Sigmoid colon (tissue), 6 donors: ENCODE measurements at regions not wholly inside any gene's neighbourhood (a gene's known extent, or its start where the extent isn't known, plus 50 kb on each side); places are given as distances from the start of the nearest gene placed in this dataset.
A peak's percentile ranks its signal among the peaks of the same experiment; 100 is the strongest.
"Not testable (repeated sequence)": the region's sequence is repeated elsewhere in the genome, so short reads cannot be mapped to it uniquely, and the experiment has no call there.

Source experiments
- DNase-seq: peaks from one replicate; pipeline ENCODE4 v3.0.0-alpha.2; 2019
- H3K27ac ChIP-seq, 4 donors: fragments of 200-600 bp; sonication (generic); one replicate each; pipeline ENCODE4 v1.5.1; 2016 to 2019; ENCODE audit warnings: mild to moderate bottlenecking in 1 of 4
- H3K27me3 ChIP-seq, 3 donors: fragments of 200-600 bp; sonication (generic); one replicate each; pipeline ENCODE4 v1.5.1; 2019; ENCODE audit warnings: mild to moderate bottlenecking in 1 of 3
- H3K36me3 ChIP-seq, 4 donors: fragments of 200-600 bp; sonication (generic); one replicate each; pipeline ENCODE4 v1.5.1; 2016 to 2019
- H3K4me1 ChIP-seq, 4 donors: fragments of 200-600 bp; sonication (generic); one replicate each; pipeline ENCODE4 v1.5.1; 2017 to 2019
- H3K4me3 ChIP-seq, 4 donors: fragments of 200-600 bp; sonication (generic); one replicate each; pipeline ENCODE4 v1.5.1; 2017 to 2019; ENCODE audit warnings: mild to moderate bottlenecking in 2 of 4, moderate library complexity in 1 of 4
- H3K9me3 ChIP-seq, 4 donors: fragments of 200-600 bp in 3 of 4; sonication (generic) in 3 of 4; one replicate each; pipeline versions ENCODE4 v1.5.1 to v1.6.1; 2013 to 2019
- EP300 ChIP-seq, 4 donors: sonication (generic); formaldehyde crosslinking; IDR thresholded peaks; one replicate each; pipeline ENCODE4 v1.6.1; 2017; ENCODE audit warnings: antibody characterized with exemption in 4 of 4
- POLR2A ChIP-seq, 2 donors: fragments of 450-650 bp; IDR thresholded peaks; one replicate each; pipeline ENCODE4 v1.6.1; 2016; ENCODE audit warnings: antibody characterized with exemption in 2 of 2, mild to moderate bottlenecking in 2 of 2, moderate library complexity in 2 of 2
- POLR2AphosphoS5 ChIP-seq, 4 donors: sonication (generic); formaldehyde crosslinking; IDR thresholded peaks; one replicate each; pipeline ENCODE4 v1.6.1; 2017; ENCODE audit warnings: antibody characterized with exemption in 4 of 4
- WGBS, 2 donors: extraction: QIAGEN DNeasy Blood & Tissue Kit; methylation state at CpG; one replicate each; pipeline ENCODE4 v1.1.7; 2013; 5-methylcytosine and 5-hydroxymethylcytosine counted together
- intact Hi-C: fragments of 100-400 bp; cut with DNase I; formaldehyde crosslinking; loops from one replicate; pipeline ENCODE4 v1.15.1; 2023
- TF ChIP-seq, protein P1 (sequence below), 4 experiments: fragments of 450-650 bp in 3 of 4; fragments of 200-600 bp in 1 of 4; IDR thresholded peaks; one replicate each; pipeline ENCODE4 v1.5.1; 2016 to 2019; ENCODE audit warnings: antibody characterized with exemption in 4 of 4, mild to moderate bottlenecking in 3 of 4, moderate library complexity in 2 of 4
- donor health status: healthy with polysubstance abuse.
- donor health status: healthy.

DNA sequence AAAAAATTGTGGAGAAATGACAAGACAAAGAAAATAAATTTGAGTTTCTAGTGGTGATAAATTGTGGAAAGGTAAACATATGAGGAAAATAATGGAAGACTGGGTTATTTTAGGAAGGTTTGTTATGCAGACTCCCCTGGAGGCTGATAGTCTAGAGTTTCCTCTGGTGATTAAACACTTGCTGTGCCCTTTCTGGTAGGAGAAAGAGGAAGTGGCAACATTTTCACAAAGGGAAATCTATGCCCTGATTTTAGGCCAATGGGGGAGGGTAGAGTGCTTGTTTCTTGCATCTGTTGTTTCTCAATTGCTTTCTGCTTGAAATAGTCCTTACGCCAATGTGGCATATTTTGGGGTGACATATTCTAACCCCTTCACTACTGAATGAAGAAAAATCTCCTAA is 129.1 kb upstream of the DOK5 start:
- peak overlapping the region in 2 of 4 donors; percentile 17 to 51 for H3K27ac ChIP-seq
- H3K4me1 ChIP-seq = peaks cover 0 to 18% (median 17%) of the 10 kb centered on the region in 4 donors
- H3K27me3 ChIP-seq = no peaks in the 10 kb centered on the region
- no peaks in the 10 kb centered on the region for H3K9me3 ChIP-seq
- intact Hi-C loops = no loop called here
- 91 to 96% methylated on average over 1 of the region's 1 CpG for WGBS, 2 donors
- DNase-seq = no peak
- no peak for TF ChIP-seq EP300 (IDR thresholded peaks at IDR 0.05)
- TF ChIP-seq POLR2AphosphoS5 (IDR thresholded peaks at IDR 0.05) = no peak
- no peak for TF ChIP-seq POLR2A (IDR thresholded peaks at IDR 0.05)
- TF ChIP-seq, protein P1, sequence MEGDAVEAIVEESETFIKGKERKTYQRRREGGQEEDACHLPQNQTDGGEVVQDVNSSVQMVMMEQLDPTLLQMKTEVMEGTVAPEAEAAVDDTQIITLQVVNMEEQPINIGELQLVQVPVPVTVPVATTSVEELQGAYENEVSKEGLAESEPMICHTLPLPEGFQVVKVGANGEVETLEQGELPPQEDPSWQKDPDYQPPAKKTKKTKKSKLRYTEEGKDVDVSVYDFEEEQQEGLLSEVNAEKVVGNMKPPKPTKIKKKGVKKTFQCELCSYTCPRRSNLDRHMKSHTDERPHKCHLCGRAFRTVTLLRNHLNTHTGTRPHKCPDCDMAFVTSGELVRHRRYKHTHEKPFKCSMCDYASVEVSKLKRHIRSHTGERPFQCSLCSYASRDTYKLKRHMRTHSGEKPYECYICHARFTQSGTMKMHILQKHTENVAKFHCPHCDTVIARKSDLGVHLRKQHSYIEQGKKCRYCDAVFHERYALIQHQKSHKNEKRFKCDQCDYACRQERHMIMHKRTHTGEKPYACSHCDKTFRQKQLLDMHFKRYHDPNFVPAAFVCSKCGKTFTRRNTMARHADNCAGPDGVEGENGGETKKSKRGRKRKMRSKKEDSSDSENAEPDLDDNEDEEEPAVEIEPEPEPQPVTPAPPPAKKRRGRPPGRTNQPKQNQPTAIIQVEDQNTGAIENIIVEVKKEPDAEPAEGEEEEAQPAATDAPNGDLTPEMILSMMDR (IDR thresholded peaks at IDR 0.05) = no peak
- H3K36me3 ChIP-seq = no peaks in the 10 kb centered on the region
- H3K4me3 ChIP-seq = no peak overlapping the region

DNA sequence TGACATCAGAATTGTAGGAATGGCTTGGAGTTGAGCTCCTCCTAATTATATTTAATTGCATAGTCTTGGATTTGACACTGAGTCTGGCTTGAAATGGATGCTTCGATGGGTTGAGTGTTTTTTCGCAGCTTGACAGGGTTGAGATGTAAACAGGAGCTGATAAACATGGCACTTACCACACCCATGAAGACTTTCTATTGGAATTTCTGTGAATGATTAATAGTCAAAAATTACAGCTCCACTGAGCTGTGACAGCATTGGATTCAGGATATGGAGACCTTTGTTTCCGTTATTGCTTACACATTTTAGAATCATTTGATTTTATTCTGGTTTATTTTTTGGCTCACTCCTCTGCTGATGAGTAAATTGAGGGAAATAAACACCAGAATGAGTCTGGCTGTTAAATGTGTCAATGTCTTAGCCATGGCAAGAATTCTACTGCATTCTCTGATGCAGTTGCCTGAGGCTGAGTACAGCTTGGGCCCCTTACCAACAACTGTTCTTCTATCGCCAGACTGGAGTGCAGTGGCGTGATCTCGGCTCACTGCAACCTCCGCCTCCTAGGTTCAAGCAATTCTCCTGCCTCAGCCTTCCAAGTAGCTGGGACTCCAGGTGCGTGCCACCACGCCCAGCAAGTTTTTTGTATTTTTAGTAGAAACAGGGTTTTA is 128.1 kb upstream of the DOK5 start:
- intact Hi-C loops = no loop called here
- 75 to 83% methylated on average over 9 of the region's 9 CpGs for WGBS, 2 donors

DNA sequence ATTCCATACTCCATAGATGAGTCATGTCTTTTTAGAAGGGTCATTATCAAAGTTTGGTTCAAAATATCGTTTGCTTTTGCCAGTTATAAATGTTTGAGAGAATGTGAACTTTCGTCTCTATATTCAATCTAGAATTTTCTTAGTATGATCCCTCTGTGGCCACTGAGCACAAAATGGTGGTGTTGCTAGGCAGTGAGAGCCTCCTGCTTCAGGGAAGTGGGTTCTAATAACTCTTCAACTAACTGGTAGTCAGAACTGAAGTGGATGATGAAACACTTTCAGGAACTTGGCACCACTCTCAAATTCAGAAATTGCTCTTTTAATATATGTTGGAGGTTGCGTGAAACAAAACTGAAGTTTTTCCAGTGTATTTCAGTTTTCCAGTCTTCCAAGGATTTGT is 125.0 kb upstream of the DOK5 start:
- H3K4me1 ChIP-seq = peaks cover 0 to 10% (median 9%) of the 10 kb centered on the region in 4 donors
- intact Hi-C loops = no loop called here
- WGBS, 2 donors = 51 to 72% methylated on average over 3 of the region's 3 CpGs
- TF ChIP-seq EP300 (IDR thresholded peaks at IDR 0.05) (no peak), POLR2AphosphoS5 (IDR thresholded peaks at IDR 0.05) (no peak), POLR2A (IDR thresholded peaks at IDR 0.05) (no peak)
- TF ChIP-seq, protein P1 (IDR thresholded peaks at IDR 0.05) = no peak
- no peak for DNase-seq
- no peak overlapping the region for H3K27ac ChIP-seq
- H3K27me3 ChIP-seq = no peaks in the 10 kb centered on the region
- no peak overlapping the region for H3K4me3 ChIP-seq
- no peaks in the 10 kb centered on the region for H3K36me3 ChIP-seq
- H3K9me3 ChIP-seq = no peaks in the 10 kb centered on the region

More for the DNA sequence above, 128.1 kb upstream of the DOK5 start:
- Histone ChIP-seq H3K27me3 (no peaks in the 10 kb centered on the region), H3K9me3 (no peaks in the 10 kb centered on the region), H3K4me3 (no peak overlapping the region), H3K27ac (no peak overlapping the region), H3K4me1 (peaks cover 0 to 18% (median 17%) of the 10 kb centered on the region in 4 donors), H3K36me3 (no peaks in the 10 kb centered on the region)
- DNase-seq = no peak
- TF ChIP-seq, protein P1 (IDR thresholded peaks at IDR 0.05) = no peak
- TF ChIP-seq POLR2AphosphoS5 (IDR thresholded peaks at IDR 0.05) = no peak
- TF ChIP-seq EP300 (IDR thresholded peaks at IDR 0.05) = no peak
- no peak for TF ChIP-seq POLR2A (IDR thresholded peaks at IDR 0.05)

DNA sequence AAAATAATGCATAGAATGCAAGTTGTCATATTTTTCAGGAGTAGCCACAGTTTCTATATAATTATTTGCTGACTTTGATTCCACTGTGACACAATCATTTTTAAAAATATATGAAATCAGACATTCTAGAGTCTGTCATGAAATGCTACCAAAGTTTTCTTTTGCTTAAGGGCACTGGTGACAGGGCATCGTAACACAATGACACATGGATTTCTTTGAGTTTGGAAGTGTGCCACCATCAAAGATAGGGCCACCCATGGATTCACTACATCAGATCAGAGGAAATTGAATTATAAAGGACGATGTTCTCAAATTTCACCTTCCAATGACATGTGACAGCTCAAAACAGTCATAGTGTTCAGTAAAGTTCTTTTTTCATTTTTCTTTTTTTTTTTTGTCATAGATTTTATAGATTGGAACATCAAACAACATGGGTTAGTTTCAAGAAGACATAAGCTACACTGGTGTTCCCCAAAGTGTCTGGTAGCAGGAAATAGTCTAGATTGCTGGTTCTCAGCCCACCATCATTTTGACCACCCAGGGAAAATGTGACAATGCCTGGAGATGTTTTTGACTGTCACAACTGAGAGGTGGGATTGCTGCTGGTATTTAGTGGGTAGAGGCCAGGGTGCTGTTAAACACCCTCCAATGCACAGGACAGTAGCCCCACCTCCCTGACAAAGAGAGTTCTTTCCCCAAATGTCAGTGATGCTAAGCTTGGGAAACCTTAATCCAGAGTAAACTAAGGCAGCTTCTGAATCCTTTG is 123.8 kb upstream of the DOK5 start:
- H3K27me3 ChIP-seq = no peaks in the 10 kb centered on the region
- 74 to 89% methylated on average over 2 of the region's 2 CpGs for WGBS, 2 donors
- peaks cover 0 to 7% (median under 1%) of the 10 kb centered on the region in 4 donors for H3K4me1 ChIP-seq
- intact Hi-C loops = no loop called here
- no peak for DNase-seq
- no peaks in the 10 kb centered on the region for H3K9me3 ChIP-seq
- no peaks in the 10 kb centered on the region for H3K36me3 ChIP-seq
- no peak overlapping the region for H3K27ac ChIP-seq
- H3K4me3 ChIP-seq = no peak overlapping the region
- TF ChIP-seq EP300 (IDR thresholded peaks at IDR 0.05) = no peak
- no peak for TF ChIP-seq POLR2AphosphoS5 (IDR thresholded peaks at IDR 0.05)
- TF ChIP-seq, protein P1 (IDR thresholded peaks at IDR 0.05) = no peak
- no peak for TF ChIP-seq POLR2A (IDR thresholded peaks at IDR 0.05)

DNA sequence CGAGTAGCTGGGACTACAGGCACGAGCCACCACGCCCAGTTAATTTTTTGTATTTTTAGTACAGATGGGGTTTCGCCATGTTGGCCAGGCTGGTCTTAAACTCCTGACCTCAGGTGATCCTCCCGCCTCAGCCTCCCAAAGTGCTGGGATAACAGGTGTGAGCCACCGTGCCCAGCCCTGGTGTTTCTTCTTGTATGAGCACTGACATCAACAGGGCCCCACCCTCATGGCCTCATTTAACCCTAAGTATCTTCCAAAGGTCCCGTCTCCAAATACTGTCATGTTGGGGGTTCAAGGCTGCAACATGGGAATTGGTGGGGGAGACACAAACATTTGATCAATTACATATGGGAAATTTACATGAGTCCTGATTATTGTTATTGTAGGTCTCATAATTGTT is 122.9 kb upstream of the DOK5 start:
- DNase-seq, H3K36me3 ChIP-seq, H3K27ac ChIP-seq, intact Hi-C loops, H3K27me3 ChIP-seq, H3K4me3 ChIP-seq, H3K9me3 ChIP-seq: not testable (repeated sequence)
- 78 to 90% methylated on average over 7 of the region's 7 CpGs for WGBS, 2 donors
- H3K4me1 ChIP-seq = peaks cover 0 to 12% (median 0%) of the 10 kb centered on the region in 4 donors
